ENCODE measurements at regions not wholly inside any gene's neighbourhood (a gene's known extent, or its start where the extent isn't known, plus 50 kb on each side); places are given as distances from the start of the nearest gene placed in this dataset.
"Not testable (repeated sequence)": the region's sequence is repeated elsewhere in the genome, so short reads cannot be mapped to it uniquely, and the experiment has no call there.

GRCh38 chr12:96121271-96121711 is 72.9 kb upstream of the ELK3 start:
- no peak overlapping the region for H3K4me3 ChIP-seq (ENCODE audit: low read length)
- no peak for DNase-seq
- no peak overlapping the region for H3K56ac ChIP-seq (ENCODE audit: low read length)
- no peak overlapping the region for H2BK15ac ChIP-seq (replicated peaks; ENCODE audit: low read depth)
- H3K79me1 ChIP-seq (ENCODE audit: low read length) = no peaks in the 10 kb centered on the region
- H2BK5ac ChIP-seq (ENCODE audit: low read length) = no peak overlapping the region
- H4K8ac ChIP-seq (ENCODE audit: low read depth, low read length) = no peak overlapping the region
- no peak overlapping the region for H3K18ac ChIP-seq (ENCODE audit: low read length)
- H3K4me2 ChIP-seq (ENCODE audit: low read length) = no peak overlapping the region
- H3K23ac ChIP-seq (ENCODE audit: low read length) = no peak overlapping the region
- H3K36me3 ChIP-seq (ENCODE audit: control insufficient read depth, insufficient read depth, low read length) = no peaks in the 10 kb centered on the region
- peaks cover 3% of the 10 kb centered on the region for H3K4me1 ChIP-seq (ENCODE audit: control insufficient read depth, low read depth, low read length)
- no peak overlapping the region for H2AK5ac ChIP-seq (ENCODE audit: low read length)
- no peaks in the 10 kb centered on the region for H3K79me2 ChIP-seq (ENCODE audit: control insufficient read depth, insufficient read depth, low read length)
- no peak overlapping the region for H3K27ac ChIP-seq (ENCODE audit: low read depth, low read length)
- no peak overlapping the region for H3K4ac ChIP-seq (ENCODE audit: low read depth, low read length)
- no peak overlapping the region for H3K9ac ChIP-seq (ENCODE audit: low read length)
- no CpG with 5 or more reads among the region's 4 CpGs for WGBS (ENCODE audit: extremely low coverage, insufficient coverage, low lambda C conversion rate)
- H2BK120ac ChIP-seq (ENCODE audit: low read depth, low read length) = no peak overlapping the region
- no peak overlapping the region for H4K5ac ChIP-seq (ENCODE audit: low read length)
- H3K27me3 ChIP-seq (ENCODE audit: insufficient read depth, low read length, poor library complexity) = no peaks in the 10 kb centered on the region

- H4K5ac ChIP-seq (ENCODE audit: low read length); H4K8ac ChIP-seq (ENCODE audit: low read depth, low read length); H3K27ac ChIP-seq (ENCODE audit: low read depth, low read length); H3K36me3 ChIP-seq (ENCODE audit: control insufficient read depth, insufficient read depth, low read length); DNase-seq; H2BK15ac ChIP-seq (replicated peaks; ENCODE audit: low read depth); H3K4me2 ChIP-seq (ENCODE audit: low read length); H3K18ac ChIP-seq (ENCODE audit: low read length); H3K23ac ChIP-seq (ENCODE audit: low read length); H3K79me1 ChIP-seq (ENCODE audit: low read length); H2BK5ac ChIP-seq (ENCODE audit: low read length); H3K79me2 ChIP-seq (ENCODE audit: control insufficient read depth, insufficient read depth, low read length); H3K27me3 ChIP-seq (ENCODE audit: insufficient read depth, low read length, poor library complexity); H3K56ac ChIP-seq (ENCODE audit: low read length); H3K9ac ChIP-seq (ENCODE audit: low read length); H3K4me3 ChIP-seq (ENCODE audit: low read length); H2AK5ac ChIP-seq (ENCODE audit: low read length); H2BK120ac ChIP-seq (ENCODE audit: low read depth, low read length); H3K4me1 ChIP-seq (ENCODE audit: control insufficient read depth, low read depth, low read length); H3K4ac ChIP-seq (ENCODE audit: low read depth, low read length): not testable (repeated sequence)
- no CpG with 5 or more reads among the region's 7 CpGs for WGBS (ENCODE audit: extremely low coverage, insufficient coverage, low lambda C conversion rate)
These were observed 65.9 kb upstream of the ELK3 start for GRCh38 chr12:96128292-96128691.

GRCh38 chr12:96130396-96131059 is 63.6 kb upstream of the ELK3 start:
- Histone ChIP-seq H3K18ac (ENCODE audit: low read length) (no peak overlapping the region), H2BK15ac (replicated peaks; ENCODE audit: low read depth) (no peak overlapping the region), H3K4me2 (ENCODE audit: low read length) (no peak overlapping the region), H3K79me1 (ENCODE audit: low read length) (no peaks in the 10 kb centered on the region), H3K27me3 (ENCODE audit: insufficient read depth, low read length, poor library complexity) (no peaks in the 10 kb centered on the region), H2BK120ac (ENCODE audit: low read depth, low read length) (no peak overlapping the region), H3K56ac (ENCODE audit: low read length) (no peak overlapping the region), H2AK5ac (ENCODE audit: low read length) (no peak overlapping the region), H2BK5ac (ENCODE audit: low read length) (no peak overlapping the region), H3K27ac (ENCODE audit: low read depth, low read length) (no peak overlapping the region), H4K5ac (ENCODE audit: low read length) (no peak overlapping the region), H3K9ac (ENCODE audit: low read length) (no peak overlapping the region), H3K4me3 (ENCODE audit: low read length) (no peak overlapping the region), H3K79me2 (ENCODE audit: control insufficient read depth, insufficient read depth, low read length) (no peaks in the 10 kb centered on the region), H3K23ac (ENCODE audit: low read length) (no peak overlapping the region), H3K4ac (ENCODE audit: low read depth, low read length) (no peak overlapping the region), H4K8ac (ENCODE audit: low read depth, low read length) (no peak overlapping the region), H3K4me1 (ENCODE audit: control insufficient read depth, low read depth, low read length) (no peaks in the 10 kb centered on the region), H3K36me3 (ENCODE audit: control insufficient read depth, insufficient read depth, low read length) (no peaks in the 10 kb centered on the region)
- no peak for DNase-seq
- WGBS (ENCODE audit: extremely low coverage, insufficient coverage, low lambda C conversion rate) = no CpG with 5 or more reads among the region's 15 CpGs

- Histone ChIP-seq H4K5ac (ENCODE audit: low read length) (no peak overlapping the region), H3K27me3 (ENCODE audit: insufficient read depth, low read length, poor library complexity) (no peaks in the 10 kb centered on the region), H3K18ac (ENCODE audit: low read length) (no peak overlapping the region), H3K23ac (ENCODE audit: low read length) (no peak overlapping the region), H3K27ac (ENCODE audit: low read depth, low read length) (no peak overlapping the region), H3K9ac (ENCODE audit: low read length) (no peak overlapping the region), H3K4me2 (ENCODE audit: low read length) (no peak overlapping the region), H2AK5ac (ENCODE audit: low read length) (no peak overlapping the region), H2BK5ac (ENCODE audit: low read length) (no peak overlapping the region), H2BK120ac (ENCODE audit: low read depth, low read length) (no peak overlapping the region), H3K4ac (ENCODE audit: low read depth, low read length) (no peak overlapping the region), H3K36me3 (ENCODE audit: control insufficient read depth, insufficient read depth, low read length) (no peaks in the 10 kb centered on the region), H3K4me3 (ENCODE audit: low read length) (no peak overlapping the region), H4K8ac (ENCODE audit: low read depth, low read length) (no peak overlapping the region), H3K56ac (ENCODE audit: low read length) (no peak overlapping the region), H3K79me1 (ENCODE audit: low read length) (no peaks in the 10 kb centered on the region), H3K4me1 (ENCODE audit: control insufficient read depth, low read depth, low read length) (peaks cover 2% of the 10 kb centered on the region), H3K79me2 (ENCODE audit: control insufficient read depth, insufficient read depth, low read length) (no peaks in the 10 kb centered on the region), H2BK15ac (replicated peaks; ENCODE audit: low read depth) (no peak overlapping the region)
- no CpG with 5 or more reads among the region's 5 CpGs for WGBS (ENCODE audit: extremely low coverage, insufficient coverage, low lambda C conversion rate)
- no peak for DNase-seq
These were observed 62.9 kb upstream of the ELK3 start for GRCh38 chr12:96131230-96131788.

- H2BK15ac ChIP-seq (replicated peaks; ENCODE audit: low read depth) = no peak overlapping the region
- no peak overlapping the region for H2BK120ac ChIP-seq (ENCODE audit: low read depth, low read length)
- H3K36me3 ChIP-seq (ENCODE audit: control insufficient read depth, insufficient read depth, low read length) = no peaks in the 10 kb centered on the region
- H4K5ac ChIP-seq (ENCODE audit: low read length) = no peak overlapping the region
- H3K4me1 ChIP-seq (ENCODE audit: control insufficient read depth, low read depth, low read length) = peaks cover 2% of the 10 kb centered on the region
- H3K18ac ChIP-seq (ENCODE audit: low read length) = no peak overlapping the region
- no peak overlapping the region for H2BK5ac ChIP-seq (ENCODE audit: low read length)
- H3K27me3 ChIP-seq (ENCODE audit: insufficient read depth, low read length, poor library complexity) = no peaks in the 10 kb centered on the region
- H3K4ac ChIP-seq (ENCODE audit: low read depth, low read length) = no peak overlapping the region
- no peak overlapping the region for H2AK5ac ChIP-seq (ENCODE audit: low read length)
- no peak overlapping the region for H3K56ac ChIP-seq (ENCODE audit: low read length)
- no peak overlapping the region for H3K4me2 ChIP-seq (ENCODE audit: low read length)
- H3K23ac ChIP-seq (ENCODE audit: low read length) = no peak overlapping the region
- no peak overlapping the region for H4K8ac ChIP-seq (ENCODE audit: low read depth, low read length)
- H3K79me1 ChIP-seq (ENCODE audit: low read length) = no peaks in the 10 kb centered on the region
- no peaks in the 10 kb centered on the region for H3K79me2 ChIP-seq (ENCODE audit: control insufficient read depth, insufficient read depth, low read length)
- no peak overlapping the region for H3K27ac ChIP-seq (ENCODE audit: low read depth, low read length)
- WGBS (ENCODE audit: extremely low coverage, insufficient coverage, low lambda C conversion rate) = no CpG with 5 or more reads among the region's 4 CpGs
- DNase-seq = peak; percentile 46
- no peak overlapping the region for H3K9ac ChIP-seq (ENCODE audit: low read length)
- H3K4me3 ChIP-seq (ENCODE audit: low read length) = no peak overlapping the region
These were observed 61.4 kb upstream of the ELK3 start for GRCh38 chr12:96132819-96133218.

- H3K27ac ChIP-seq (ENCODE audit: low read depth, low read length) = no peak overlapping the region
- H3K4ac ChIP-seq (ENCODE audit: low read depth, low read length) = no peak overlapping the region
- H3K27me3 ChIP-seq (ENCODE audit: insufficient read depth, low read length, poor library complexity) = no peaks in the 10 kb centered on the region
- no peaks in the 10 kb centered on the region for H3K36me3 ChIP-seq (ENCODE audit: control insufficient read depth, insufficient read depth, low read length)
- no peak overlapping the region for H3K9ac ChIP-seq (ENCODE audit: low read length)
- no peak overlapping the region for H2BK120ac ChIP-seq (ENCODE audit: low read depth, low read length)
- no peak overlapping the region for H3K56ac ChIP-seq (ENCODE audit: low read length)
- no peak for DNase-seq
- H3K79me1 ChIP-seq (ENCODE audit: low read length) = no peaks in the 10 kb centered on the region
- H3K18ac ChIP-seq (ENCODE audit: low read length) = no peak overlapping the region
- no peak overlapping the region for H3K4me3 ChIP-seq (ENCODE audit: low read length)
- no peak overlapping the region for H2BK15ac ChIP-seq (replicated peaks; ENCODE audit: low read depth)
- H2AK5ac ChIP-seq (ENCODE audit: low read length) = no peak overlapping the region
- H2BK5ac ChIP-seq (ENCODE audit: low read length) = no peak overlapping the region
- no peaks in the 10 kb centered on the region for H3K79me2 ChIP-seq (ENCODE audit: control insufficient read depth, insufficient read depth, low read length)
- H3K4me2 ChIP-seq (ENCODE audit: low read length) = no peak overlapping the region
- no peak overlapping the region for H4K8ac ChIP-seq (ENCODE audit: low read depth, low read length)
- peaks cover 2% of the 10 kb centered on the region for H3K4me1 ChIP-seq (ENCODE audit: control insufficient read depth, low read depth, low read length)
- H4K5ac ChIP-seq (ENCODE audit: low read length) = no peak overlapping the region
- no peak overlapping the region for H3K23ac ChIP-seq (ENCODE audit: low read length)
- no CpG with 5 or more reads among the region's 5 CpGs for WGBS (ENCODE audit: extremely low coverage, insufficient coverage, low lambda C conversion rate)
These were observed 60.0 kb upstream of the ELK3 start for GRCh38 chr12:96134200-96134599.

Measured in mesendoderm (in vitro differentiated cells).